ENCODE measurements at regions not wholly inside any gene's neighbourhood (a gene's known extent, or its start where the extent isn't known, plus 50 kb on each side); places are given as distances from the start of the nearest gene placed in this dataset.

DNA sequence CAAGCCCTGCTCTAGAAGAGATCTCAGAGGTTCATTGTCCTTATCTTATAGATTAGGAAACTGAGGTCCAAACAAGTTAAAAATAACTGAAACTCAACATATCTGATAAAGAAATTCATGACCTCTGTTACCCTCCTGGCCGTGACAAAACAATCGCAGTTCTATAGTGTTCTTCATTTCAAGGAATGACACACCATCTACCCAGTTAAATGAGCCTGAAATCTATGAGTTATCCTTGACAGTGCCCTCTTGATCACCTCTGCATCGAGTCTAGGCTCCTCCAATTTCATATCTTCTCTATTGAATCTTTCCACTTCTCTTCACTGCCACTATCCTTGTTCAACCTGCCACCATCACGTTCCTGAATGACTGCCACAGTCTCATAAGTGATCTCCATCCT, 325.3 kb upstream of the TEX13C start:
- no peak for DNase-seq (ENCODE audit: low read depth)

DNA sequence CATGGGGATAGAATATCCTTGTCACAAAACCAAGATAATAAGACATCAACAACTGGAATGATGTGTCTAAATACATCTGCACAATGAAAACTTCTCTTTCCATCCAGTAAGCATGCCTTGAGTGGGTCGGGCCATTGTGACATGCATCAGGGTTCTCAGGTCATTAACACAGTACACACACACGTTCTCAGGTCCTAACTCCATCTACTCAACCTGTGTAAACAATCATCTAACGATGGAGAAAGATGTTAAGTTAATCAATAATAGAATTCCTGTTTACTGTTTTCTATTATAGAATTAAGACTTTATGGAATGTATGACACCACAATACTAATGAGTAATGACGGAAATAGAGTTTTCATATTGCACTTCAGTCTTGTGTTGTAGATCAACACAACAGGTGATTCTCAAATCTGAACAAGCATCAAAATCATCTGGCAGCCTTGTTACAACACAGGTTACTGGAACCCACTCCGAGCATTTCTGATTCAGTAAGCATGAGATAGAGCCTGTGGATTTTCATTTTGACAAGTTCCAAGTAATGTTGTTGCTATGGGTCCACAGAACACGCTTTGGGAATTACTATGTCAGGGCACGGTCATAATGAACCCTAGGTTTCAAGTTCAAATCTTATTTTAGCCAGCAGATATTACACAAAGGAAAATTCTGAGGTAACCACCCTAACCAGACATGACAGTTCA, 315.8 kb upstream of the TEX13C start:
- DNase-seq (ENCODE audit: low read depth) = no peak

- DNase-seq (ENCODE audit: low read depth) = no peak
Measured at GRCh38 chrX:125004799-125005198, 314.9 kb upstream of the TEX13C start.

GRCh38 chrX:125005863-125006262, 313.8 kb upstream of the TEX13C start:
- no peak for DNase-seq (ENCODE audit: low read depth)

- DNase-seq (ENCODE audit: low read depth) = no peak
Measured at GRCh38 chrX:125006704-125007103, 313.0 kb upstream of the TEX13C start.

DNA sequence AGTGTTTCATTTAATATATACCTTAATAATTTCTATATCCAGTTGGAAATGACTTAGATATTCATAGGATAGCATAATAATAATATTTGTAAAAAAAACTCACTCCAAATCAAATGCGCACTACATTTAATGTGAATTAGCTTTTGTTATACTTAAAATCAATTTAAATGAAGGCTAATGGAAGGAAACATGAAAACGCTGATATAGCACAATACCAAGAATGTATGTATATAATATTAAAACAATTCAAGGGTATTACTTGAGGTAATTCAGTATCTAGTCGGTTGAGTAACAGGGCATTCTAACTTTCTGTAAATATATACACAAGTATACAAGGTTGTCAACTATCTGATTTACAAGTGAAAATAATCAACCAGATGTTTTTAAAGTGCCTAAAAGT, 307.1 kb upstream of the TEX13C start:
- DNase-seq (ENCODE audit: low read depth) = no peak

- no peak for DNase-seq (ENCODE audit: low read depth)
Measured at GRCh38 chrX:125029131-125029530, 290.5 kb upstream of the TEX13C start.

Measured in fibroblast of the conjunctiva (primary cell).